Neural progenitor cell (in vitro differentiated cells): ENCODE measurements at regions not wholly inside any gene's neighbourhood (a gene's known extent, or its start where the extent isn't known, plus 50 kb on each side); places are given as distances from the start of the nearest gene placed in this dataset.

Experiments used
- DNase-seq: peaks from one replicate; pipeline ENCODE4 v3.0.0-alpha.2; 2016; ENCODE audit warnings: low spot score
- H2AFZ ChIP-seq: fragments of 200-600 bp; sonication (generic); replicated peaks from 2 replicates; pipeline ENCODE4 v1.6.1; 2016; ENCODE audit warnings: antibody characterized with exemption
- H3F3A ChIP-seq: fragments of 200-600 bp; sonication (generic); 2 replicates; pipeline ENCODE4 v1.6.1; 2016; ENCODE audit warnings: antibody characterized with exemption, low read depth
- H3K27ac ChIP-seq: fragments of 200-600 bp; sonication (generic); 2 replicates; pipeline ENCODE4 v1.5.1; 2016; ENCODE audit warnings: mild to moderate bottlenecking
- H3K27me3 ChIP-seq: fragments of 200-600 bp; sonication (generic); 2 replicates; pipeline ENCODE4 v1.6.1; 2016; ENCODE audit warnings: mild to moderate bottlenecking, moderate library complexity
- H3K36me3 ChIP-seq: fragments of 200-600 bp; sonication (generic); 2 replicates; pipeline ENCODE4 v1.5.1; 2016
- H3K4me1 ChIP-seq: fragments of 200-600 bp; sonication (generic); 2 replicates; pipeline ENCODE4 v1.6.1; 2016; ENCODE audit warnings: mixed run types
- H3K4me2 ChIP-seq: fragments of 200-600 bp; sonication (generic); 2 replicates; pipeline ENCODE4 v1.6.1; 2016
- H3K4me3 ChIP-seq: fragments of 200-600 bp; sonication (generic); 2 replicates; pipeline ENCODE4 v1.5.1; 2016
- H3K79me2 ChIP-seq: fragments of 200-600 bp; sonication (generic); 2 replicates; pipeline ENCODE4 v1.6.1; 2016; ENCODE audit warnings: low read depth
- H3K9ac ChIP-seq: fragments of 200-600 bp; sonication (generic); 2 replicates; pipeline ENCODE4 v1.6.1; 2016
- H3K9me3 ChIP-seq: fragments of 200-600 bp; sonication (generic); 2 replicates; pipeline ENCODE4 v1.5.1; 2016; ENCODE audit warnings: low read depth
- H4K20me1 ChIP-seq: fragments of 200-600 bp; sonication (generic); 2 replicates; pipeline ENCODE4 v1.6.1; 2016; ENCODE audit warnings: low read depth
- H3K27ac Mint-ChIP-seq: 3 replicates; pipeline ENCODE4 v1.8.0; 2021; ENCODE audit warnings: mixed read lengths
- H3K27me3 Mint-ChIP-seq: 2 replicates; pipeline ENCODE4 v1.8.0; 2022; ENCODE audit warnings: low read depth, mild to moderate bottlenecking, inconsistent platforms, moderate library complexity, mixed read lengths; ENCODE audit not compliant: insufficient read depth
- H3K36me3 Mint-ChIP-seq: 3 replicates; pipeline ENCODE4 v1.8.0; 2021; ENCODE audit warnings: mixed read lengths
- H3K4me1 Mint-ChIP-seq: 3 replicates; pipeline ENCODE4 v1.8.0; 2021; ENCODE audit warnings: mixed read lengths
- H3K4me3 Mint-ChIP-seq: 3 replicates; pipeline ENCODE4 v1.8.0; 2021; ENCODE audit warnings: mild to moderate bottlenecking, moderate library complexity, mixed read lengths
- H3K9me3 Mint-ChIP-seq: 3 replicates; pipeline ENCODE4 v1.8.0; 2020; ENCODE audit warnings: mixed read lengths
- CTCF ChIP-seq: fragments of 200-600 bp; sonication (generic); IDR thresholded peaks from 2 replicates; pipeline ENCODE4 v1.5.1; 2017; ENCODE audit warnings: antibody characterized with exemption, mild to moderate bottlenecking
- EZH2 ChIP-seq: fragments of 200-600 bp; sonication (generic); IDR thresholded peaks from 2 replicates; pipeline ENCODE4 v1.6.1; 2017; ENCODE audit warnings: antibody characterized with exemption, mild to moderate bottlenecking, moderate library complexity
- EZH2phosphoT487 ChIP-seq: fragments of 200-600 bp; sonication (generic); IDR thresholded peaks from 2 replicates; pipeline ENCODE4 v1.6.1; 2017; ENCODE audit warnings: antibody characterized with exemption

- Mint-ChIP-seq H3K9me3 (no peaks in the 10 kb centered on the region), H3K4me3 (no peak overlapping the region), H3K27me3 (no peaks in the 10 kb centered on the region), H3K27ac (no peak overlapping the region), H3K36me3 (no peaks in the 10 kb centered on the region), H3K4me1 (no peaks in the 10 kb centered on the region)
- Histone ChIP-seq H3K9ac (no peak overlapping the region), H3K27me3 (no peaks in the 10 kb centered on the region), H3F3A (no peaks in the 10 kb centered on the region), H3K79me2 (no peaks in the 10 kb centered on the region), H3K27ac (no peak overlapping the region), H4K20me1 (no peaks in the 10 kb centered on the region), H3K4me1 (no peaks in the 10 kb centered on the region), H3K36me3 (no peaks in the 10 kb centered on the region), H3K4me3 (no peak overlapping the region), H3K9me3 (no peaks in the 10 kb centered on the region), H3K4me2 (no peak overlapping the region), H2AFZ (no peak overlapping the region)
- TF ChIP-seq CTCF, result no peak
- no peak for TF ChIP-seq EZH2
- TF ChIP-seq EZH2phosphoT487, result no peak
- DNase-seq, result no peak
Measured at GRCh38 chr6:85385636-85386315, 64.1 kb upstream of the NT5E start.

GRCh38 chr6:85383042-85383441 lies 66.8 kb upstream of the NT5E start:
- no peak for TF ChIP-seq EZH2
- TF ChIP-seq CTCF, result no peak
- no peak for TF ChIP-seq EZH2phosphoT487
- Histone ChIP-seq H2AFZ (no peak overlapping the region), H3K9ac (no peak overlapping the region), H3K4me3 (no peak overlapping the region), H3K4me1 (no peaks in the 10 kb centered on the region), H3K27ac (no peak overlapping the region), H3K79me2 (no peaks in the 10 kb centered on the region), H4K20me1 (no peaks in the 10 kb centered on the region), H3K27me3 (no peaks in the 10 kb centered on the region), H3F3A (no peaks in the 10 kb centered on the region), H3K4me2 (no peak overlapping the region), H3K9me3 (no peaks in the 10 kb centered on the region), H3K36me3 (no peaks in the 10 kb centered on the region)
- no peaks in the 10 kb centered on the region for H3K36me3 Mint-ChIP-seq
- no peak overlapping the region for H3K27ac Mint-ChIP-seq
- peaks cover 3% of the 10 kb centered on the region for H3K27me3 Mint-ChIP-seq
- H3K4me3 Mint-ChIP-seq, result no peak overlapping the region
- H3K4me1 Mint-ChIP-seq, result no peaks in the 10 kb centered on the region
- DNase-seq, result no peak
- H3K9me3 Mint-ChIP-seq, result peaks cover 7% of the 10 kb centered on the region

GRCh38 chr6:85382541-85382940 lies 67.3 kb upstream of the NT5E start:
- H3K9me3 Mint-ChIP-seq, result peaks cover 7% of the 10 kb centered on the region
- H3K27ac Mint-ChIP-seq, result no peak overlapping the region
- H3K4me3 ChIP-seq, result no peak overlapping the region
- no peaks in the 10 kb centered on the region for H3F3A ChIP-seq
- no peaks in the 10 kb centered on the region for H3K27me3 ChIP-seq
- H3K9ac ChIP-seq, result no peak overlapping the region
- no peak for DNase-seq
- H3K79me2 ChIP-seq, result no peaks in the 10 kb centered on the region
- H3K36me3 ChIP-seq, result no peaks in the 10 kb centered on the region
- H3K9me3 ChIP-seq, result no peaks in the 10 kb centered on the region
- TF ChIP-seq CTCF (no peak), EZH2phosphoT487 (no peak), EZH2 (no peak)
- H2AFZ ChIP-seq, result no peak overlapping the region
- H3K4me2 ChIP-seq, result no peak overlapping the region
- no peak overlapping the region for H3K4me3 Mint-ChIP-seq
- no peaks in the 10 kb centered on the region for H3K4me1 Mint-ChIP-seq
- H4K20me1 ChIP-seq, result no peaks in the 10 kb centered on the region
- H3K4me1 ChIP-seq, result no peaks in the 10 kb centered on the region
- H3K36me3 Mint-ChIP-seq, result no peaks in the 10 kb centered on the region
- peaks cover 3% of the 10 kb centered on the region for H3K27me3 Mint-ChIP-seq
- no peak overlapping the region for H3K27ac ChIP-seq
